Kasumi-1 (cell line): ENCODE measurements at regions not wholly inside any gene's neighbourhood (a gene's known extent, or its start where the extent isn't known, plus 50 kb on each side); places are given as distances from the start of the nearest gene placed in this dataset.

Experiments
- DNase-seq, 2 experiments: peaks; one replicate each; lab custom pipeline; 2025; lab: John Stamatoyannopoulos, UW

- no peak for DNase-seq
These were observed 94.6 kb downstream of the F11 start for GRCh38 chr4:186360551-186360950.

GRCh38 chr4:186351668-186352194 is 85.7 kb downstream of the F11 start:
- DNase-seq, result no peak

DNA sequence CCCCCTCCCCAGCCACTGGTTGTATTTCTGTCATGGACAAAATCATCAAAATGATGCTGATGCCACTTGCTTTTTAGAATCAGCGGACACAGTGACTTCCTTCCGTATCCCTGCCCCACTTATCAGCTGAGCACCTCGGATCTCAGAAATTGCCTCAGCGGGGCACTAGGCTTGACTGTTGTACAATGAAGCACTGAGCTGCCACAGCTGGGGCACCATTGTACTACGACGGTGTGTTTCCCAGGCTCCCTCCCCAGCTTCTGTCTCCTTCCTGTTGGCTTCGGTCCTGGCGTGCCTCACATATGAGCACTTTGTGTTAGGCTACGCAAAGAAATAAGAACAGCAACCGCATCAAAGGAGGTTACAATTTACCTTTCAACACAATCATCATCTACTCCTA is 82.4 kb downstream of the F11 start:
- no peak for DNase-seq

GRCh38 chr4:186347743-186348142 is 81.8 kb downstream of the F11 start:
- DNase-seq, result no peak

DNA sequence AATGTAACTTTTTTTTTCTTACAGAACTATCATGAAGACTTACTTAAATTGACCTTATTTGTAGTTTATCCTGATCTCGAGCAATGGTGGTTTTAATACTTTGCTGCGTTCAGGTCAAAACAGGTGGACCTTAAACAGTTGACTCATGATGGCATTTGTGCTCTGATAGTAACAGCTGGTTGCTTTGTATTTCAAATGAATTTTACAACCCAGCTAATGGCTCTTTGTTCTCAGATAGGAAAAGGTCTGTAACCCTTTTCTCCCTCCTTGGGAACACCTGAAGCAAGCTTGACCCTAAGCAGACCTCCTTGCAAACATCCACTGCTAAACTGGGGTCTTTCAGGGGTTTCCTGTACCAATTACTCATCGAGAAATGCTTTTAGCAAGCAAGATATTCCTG is 79.2 kb downstream of the F11 start:
- no peak for DNase-seq

GRCh38 chr4:186342582-186342981 is 76.6 kb downstream of the F11 start:
- no peak for DNase-seq

- no peak for DNase-seq
These were observed 75.7 kb downstream of the F11 start for GRCh38 chr4:186341655-186342054.
